ENCODE measurements at regions not wholly inside any gene's neighbourhood (a gene's known extent, or its start where the extent isn't known, plus 50 kb on each side); places are given as distances from the start of the nearest gene placed in this dataset.

- no peak overlapping the region for H3K4me3 ChIP-seq (ENCODE audit: low read depth in 1 of 2, low read length in 2 of 2)
- H3K27me3 ChIP-seq (ENCODE audit: insufficient read depth, low read length, poor library complexity): no peaks in the 10 kb centered on the region
- 0 out of 2 replicates have a peak, but pooled peaks cover 4% of the 10 kb centered on the region for H4K20me1 ChIP-seq (ENCODE audit: insufficient read depth, low read length)
- no peak for TF ChIP-seq EZH2 (IDR thresholded peaks at IDR 0.05; ENCODE audit: borderline replicate concordance, low read depth, low read length, severe bottlenecking)
- TF ChIP-seq CTCF (IDR thresholded peaks at IDR 0.05; ENCODE audit: borderline replicate concordance, extremely low read depth, low read length, poor library complexity, severe bottlenecking): no peak
- peaks cover 30% of the 10 kb centered on the region for H3K4me1 ChIP-seq (ENCODE audit: insufficient read depth, low read length)
- no peak overlapping the region for H2AFZ ChIP-seq (ENCODE audit: low read depth, low read length)
- no peak overlapping the region for H3K4me2 ChIP-seq (ENCODE audit: insufficient read depth, low read length)
- H3K9ac ChIP-seq (ENCODE audit: low read depth, low read length): no peak overlapping the region
- no peak overlapping the region for H3K27ac ChIP-seq (ENCODE audit: low read length)
- ATAC-seq (ENCODE audit: insufficient read depth, low read depth) (no peak), DNase-seq (no peak)
- H3K79me2 ChIP-seq (ENCODE audit: insufficient read depth, low read length): no peaks in the 10 kb centered on the region
- H3K9me3 ChIP-seq (ENCODE audit: insufficient read depth, low read length, severe bottlenecking): no peaks in the 10 kb centered on the region
- H3K36me3 ChIP-seq (ENCODE audit: insufficient read depth, low read length): no peaks in the 10 kb centered on the region
Measured at GRCh38 chr11:45090607-45091006, 55.8 kb upstream of the PRDM11 start.

- no peak for ATAC-seq (ENCODE audit: insufficient read depth, low read depth)
- H3K27me3 ChIP-seq (ENCODE audit: insufficient read depth, low read length, poor library complexity): no peaks in the 10 kb centered on the region
- no peaks in the 10 kb centered on the region for H3K36me3 ChIP-seq (ENCODE audit: insufficient read depth, low read length)
- DNase-seq: no peak
- H3K27ac ChIP-seq (ENCODE audit: low read length): no peak overlapping the region
- H4K20me1 ChIP-seq (ENCODE audit: insufficient read depth, low read length): 0 out of 2 replicates have a peak, but pooled peaks cover 4% of the 10 kb centered on the region
- no peak overlapping the region for H3K9ac ChIP-seq (ENCODE audit: low read depth, low read length)
- H3K4me1 ChIP-seq (ENCODE audit: insufficient read depth, low read length): peaks cover 30% of the 10 kb centered on the region
- no peaks in the 10 kb centered on the region for H3K9me3 ChIP-seq (ENCODE audit: insufficient read depth, low read length, severe bottlenecking)
- H3K4me2 ChIP-seq (ENCODE audit: insufficient read depth, low read length): no peak overlapping the region
- H3K4me3 ChIP-seq (ENCODE audit: low read depth in 1 of 2, low read length in 2 of 2): no peak overlapping the region
- no peak overlapping the region for H2AFZ ChIP-seq (ENCODE audit: low read depth, low read length)
- no peak for TF ChIP-seq EZH2 (IDR thresholded peaks at IDR 0.05; ENCODE audit: borderline replicate concordance, low read depth, low read length, severe bottlenecking)
- TF ChIP-seq CTCF (IDR thresholded peaks at IDR 0.05; ENCODE audit: borderline replicate concordance, extremely low read depth, low read length, poor library complexity, severe bottlenecking): no peak
- no peaks in the 10 kb centered on the region for H3K79me2 ChIP-seq (ENCODE audit: insufficient read depth, low read length)
Measured at GRCh38 chr11:45091563-45092403, 54.7 kb upstream of the PRDM11 start.

DNA sequence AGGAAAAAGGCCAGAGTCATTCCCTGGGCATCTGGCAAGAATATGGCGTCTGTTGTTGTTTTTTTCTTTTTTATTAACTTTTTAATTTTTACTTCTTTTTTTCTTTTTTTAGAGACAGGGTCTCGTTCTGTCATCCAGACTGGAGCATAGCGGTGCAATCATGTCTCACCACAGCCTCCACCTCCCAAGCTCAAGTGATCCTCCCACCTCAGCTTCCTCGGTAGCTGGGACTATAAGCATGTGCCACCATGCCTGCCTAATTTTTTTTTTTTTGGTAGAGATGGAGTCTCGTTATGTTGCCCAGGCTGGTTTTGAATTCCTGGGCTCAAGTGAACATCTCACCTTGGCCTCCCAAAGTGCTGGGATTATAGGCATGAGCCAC lies 54.0 kb upstream of the PRDM11 start:
- H3K36me3 ChIP-seq (ENCODE audit: insufficient read depth, low read length): no peaks in the 10 kb centered on the region
- no peaks in the 10 kb centered on the region for H3K79me2 ChIP-seq (ENCODE audit: insufficient read depth, low read length)
- 0 out of 2 replicates have a peak, but pooled peaks cover 4% of the 10 kb centered on the region for H4K20me1 ChIP-seq (ENCODE audit: insufficient read depth, low read length)
- no peak overlapping the region for H3K27ac ChIP-seq (ENCODE audit: low read length)
- H3K4me3 ChIP-seq (ENCODE audit: low read depth in 1 of 2, low read length in 2 of 2): no peak overlapping the region
- TF ChIP-seq EZH2 (IDR thresholded peaks at IDR 0.05; ENCODE audit: borderline replicate concordance, low read depth, low read length, severe bottlenecking): no peak
- TF ChIP-seq CTCF (IDR thresholded peaks at IDR 0.05; ENCODE audit: borderline replicate concordance, extremely low read depth, low read length, poor library complexity, severe bottlenecking): no peak
- DNase-seq (no peak), ATAC-seq (ENCODE audit: insufficient read depth, low read depth) (no peak)
- no peak overlapping the region for H3K9ac ChIP-seq (ENCODE audit: low read depth, low read length)
- H3K27me3 ChIP-seq (ENCODE audit: insufficient read depth, low read length, poor library complexity): no peaks in the 10 kb centered on the region
- H3K9me3 ChIP-seq (ENCODE audit: insufficient read depth, low read length, severe bottlenecking): no peaks in the 10 kb centered on the region
- H3K4me1 ChIP-seq (ENCODE audit: insufficient read depth, low read length): peaks cover 30% of the 10 kb centered on the region
- no peak overlapping the region for H2AFZ ChIP-seq (ENCODE audit: low read depth, low read length)
- H3K4me2 ChIP-seq (ENCODE audit: insufficient read depth, low read length): no peak overlapping the region

Data from DND-41 (cell line).